Islet precursor cell (in vitro differentiated cells): ENCODE measurements at regions not wholly inside any gene's neighbourhood (a gene's known extent, or its start where the extent isn't known, plus 50 kb on each side); places are given as distances from the start of the nearest gene placed in this dataset.

Experiments
- DNase-seq: peaks from one replicate; pipeline ENCODE4 v3.0.0-alpha.2; 2018

DNA sequence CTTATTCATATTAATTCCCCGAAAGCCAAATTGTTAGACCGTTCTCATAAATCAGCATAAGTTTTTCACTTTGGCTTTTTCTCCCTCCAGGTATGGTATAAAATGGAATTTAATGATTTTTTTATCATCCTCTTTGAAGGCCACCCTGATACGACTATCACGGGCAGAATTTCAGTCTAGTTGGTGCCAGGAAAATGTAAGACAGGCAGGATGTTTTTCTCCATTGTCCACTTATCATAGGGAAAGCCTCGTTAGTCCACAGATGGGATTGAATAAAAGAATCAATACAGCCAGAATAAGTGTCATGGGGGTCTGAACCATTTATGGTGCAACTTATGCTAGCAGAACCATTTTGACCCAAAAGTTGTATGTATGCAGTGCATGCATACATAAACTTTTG, 566.0 kb upstream of the ARGLU1 start:
- DNase-seq = no peak

DNA sequence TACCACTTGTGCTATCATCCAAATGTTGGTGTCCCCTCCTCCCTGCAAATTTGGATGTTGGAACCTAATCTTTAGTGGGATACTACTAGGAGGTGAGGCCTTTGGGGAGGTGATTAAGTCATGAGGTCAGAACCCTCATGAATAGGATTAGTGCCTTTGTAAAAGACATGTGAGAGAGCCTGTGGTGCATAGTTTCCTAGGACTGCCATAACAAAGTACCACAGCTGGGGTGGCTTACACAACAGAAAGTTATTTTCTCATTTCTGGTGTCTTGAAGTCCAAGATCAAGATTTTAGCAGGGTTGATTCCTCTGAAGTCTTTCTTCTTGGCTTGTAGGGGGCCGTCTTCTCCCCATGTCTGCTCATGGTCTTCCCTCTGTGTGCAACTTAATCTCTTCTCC, 562.6 kb upstream of the ARGLU1 start:
- no peak for DNase-seq

DNA sequence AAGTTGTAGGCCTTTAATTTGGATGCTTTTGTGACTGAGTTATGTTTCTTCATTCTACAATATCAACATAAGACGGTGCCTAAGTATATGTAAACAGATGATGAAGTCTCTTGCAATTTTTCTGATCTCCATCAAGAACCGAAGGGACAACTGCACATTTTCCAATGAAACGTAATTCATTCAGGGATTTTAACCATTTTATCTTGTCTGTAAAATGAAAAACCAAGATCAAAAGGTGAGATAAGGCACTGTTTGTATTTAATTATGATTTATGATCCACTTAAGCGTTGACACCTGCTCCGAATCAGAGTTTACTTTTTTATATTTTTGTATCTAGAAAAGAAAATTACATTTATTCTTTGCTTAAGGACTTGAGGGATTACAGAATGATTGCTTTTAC, 556.8 kb upstream of the ARGLU1 start:
- DNase-seq = no peak

DNA sequence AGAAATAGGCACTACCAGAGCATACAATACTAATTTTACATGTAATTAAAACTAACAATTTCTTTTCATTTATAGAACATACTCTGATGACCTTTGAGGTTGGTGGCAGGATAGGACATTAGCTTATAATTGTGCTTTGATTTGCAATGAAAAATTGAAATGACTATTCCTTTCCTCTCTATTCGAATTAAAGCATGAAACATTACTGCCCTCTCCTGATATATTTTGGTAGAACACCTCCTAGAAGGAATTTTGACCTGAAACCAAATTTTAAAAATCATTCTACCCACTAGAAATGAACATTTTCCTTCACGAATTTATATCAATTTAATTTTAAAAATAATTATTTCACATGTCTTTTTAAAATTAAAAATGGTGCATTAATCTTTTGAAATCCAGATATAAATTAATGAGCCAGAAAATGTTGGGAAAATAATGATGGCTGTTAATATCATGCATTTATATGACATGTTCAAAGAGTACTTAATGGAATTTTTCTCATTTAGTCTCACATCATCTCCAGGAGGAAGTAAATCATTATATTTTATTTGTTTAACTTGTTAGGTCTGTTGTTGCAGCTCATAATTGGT, 556.3 kb upstream of the ARGLU1 start:
- DNase-seq = no peak

DNA sequence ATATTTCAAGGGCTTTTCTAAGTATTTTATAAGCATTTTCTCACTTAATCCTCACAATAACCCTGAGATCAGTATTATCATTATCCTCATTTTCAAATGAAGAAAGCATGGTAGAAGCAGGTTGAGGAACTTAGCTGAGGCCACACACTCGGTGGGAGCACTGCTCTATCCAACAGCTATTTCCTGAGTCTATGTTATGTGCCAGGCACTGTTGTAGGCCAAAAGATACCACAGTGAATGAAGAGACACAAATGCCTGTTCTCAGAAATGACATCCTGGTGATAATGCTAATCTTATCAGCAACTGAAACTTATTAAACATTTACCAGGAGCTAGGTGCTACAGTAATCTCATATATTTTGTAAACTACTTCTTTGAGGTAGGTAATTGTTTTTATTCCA, 553.9 kb upstream of the ARGLU1 start:
- no peak for DNase-seq

DNA sequence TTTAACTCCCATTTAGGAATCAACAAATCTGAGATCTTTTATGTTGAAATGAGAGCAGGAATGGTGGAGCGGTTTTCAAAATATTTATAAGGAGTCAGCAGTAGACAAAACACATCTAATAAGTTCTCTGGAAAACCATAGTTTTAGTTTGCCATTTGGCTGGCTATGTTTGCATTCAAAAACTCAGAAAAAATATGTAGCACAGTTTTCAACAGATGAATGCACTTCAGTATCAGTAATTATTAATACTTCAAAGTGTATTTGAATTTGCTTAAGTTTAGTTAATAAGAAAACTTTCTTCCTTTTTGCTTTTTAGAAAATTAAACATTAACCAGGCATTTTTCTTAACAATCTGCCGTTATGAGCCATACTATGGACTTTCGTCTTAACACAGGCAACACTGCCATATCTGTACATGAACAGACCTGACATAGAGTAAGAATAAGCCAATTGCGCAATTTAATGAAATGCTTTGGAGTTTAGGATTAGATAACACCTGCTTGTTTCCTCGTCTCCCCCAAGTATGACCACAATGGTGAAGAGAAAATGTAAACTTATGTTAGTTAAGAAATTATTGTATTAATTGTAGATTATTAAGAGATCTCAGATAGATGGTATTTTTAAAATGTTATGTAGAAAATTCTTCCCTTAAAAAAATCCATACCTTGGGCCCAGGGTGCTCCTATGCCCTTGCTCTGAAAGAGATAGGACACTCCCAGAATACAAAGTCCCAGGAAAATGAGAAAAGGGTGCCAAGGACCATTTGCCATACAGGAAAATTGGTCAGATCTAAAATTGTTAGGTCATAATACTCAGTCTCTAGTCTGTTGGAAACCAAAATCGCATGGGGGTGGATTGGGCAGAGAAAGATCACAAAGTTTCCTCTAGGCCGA, 552.3 kb upstream of the ARGLU1 start:
- DNase-seq = no peak

DNA sequence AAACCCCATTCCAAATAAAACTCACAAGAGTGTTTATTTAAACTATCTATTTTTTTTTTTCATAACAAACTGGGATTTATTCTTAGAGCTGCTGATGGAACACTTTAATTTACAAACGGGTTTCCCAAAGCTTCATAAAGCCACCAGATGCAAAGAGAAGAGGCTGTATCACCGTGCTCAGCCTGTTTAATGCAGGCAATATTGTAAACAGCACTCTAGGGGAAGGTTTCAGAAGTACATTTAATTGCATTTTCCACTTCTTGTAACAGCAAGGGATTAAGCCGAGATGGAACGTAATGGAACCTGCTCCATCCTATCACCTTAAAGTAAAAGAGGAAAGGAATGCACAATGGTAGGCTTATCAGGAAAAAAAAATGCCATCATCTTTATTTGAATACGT, 550.6 kb upstream of the ARGLU1 start:
- DNase-seq = no peak

DNA sequence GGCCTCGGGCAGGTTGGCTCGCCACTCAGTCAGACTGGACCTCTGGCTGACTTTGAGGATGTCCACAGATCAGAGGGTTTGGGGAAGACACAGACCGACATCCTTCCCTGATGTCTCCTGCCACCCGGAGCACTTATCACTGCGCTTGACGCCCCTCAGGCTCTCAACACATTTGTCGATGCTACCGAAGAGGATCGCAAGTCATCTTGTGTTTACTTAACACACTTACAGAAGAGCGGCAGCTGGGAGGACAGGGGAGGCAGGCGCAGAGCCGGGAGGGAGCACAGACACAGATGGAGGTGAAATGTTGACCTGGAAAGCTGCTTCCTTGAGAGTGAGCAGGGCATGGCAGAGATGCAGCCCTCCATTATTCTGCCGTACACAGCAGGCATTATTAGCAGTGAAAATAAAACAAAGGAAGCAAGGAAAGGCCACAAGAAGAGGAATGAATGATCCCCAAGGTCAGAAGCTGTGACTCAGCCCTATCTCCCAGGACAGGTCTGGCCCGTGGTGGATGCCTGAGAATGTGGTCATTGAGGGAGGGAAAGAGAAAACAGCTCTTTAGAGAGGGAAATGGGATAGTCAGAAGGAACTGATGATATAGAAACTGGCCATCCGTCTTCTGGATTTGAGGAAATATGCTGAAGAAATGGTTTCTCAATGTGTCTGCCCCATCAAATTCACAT, 549.5 kb upstream of the ARGLU1 start:
- peak; percentile 72 for DNase-seq

DNA sequence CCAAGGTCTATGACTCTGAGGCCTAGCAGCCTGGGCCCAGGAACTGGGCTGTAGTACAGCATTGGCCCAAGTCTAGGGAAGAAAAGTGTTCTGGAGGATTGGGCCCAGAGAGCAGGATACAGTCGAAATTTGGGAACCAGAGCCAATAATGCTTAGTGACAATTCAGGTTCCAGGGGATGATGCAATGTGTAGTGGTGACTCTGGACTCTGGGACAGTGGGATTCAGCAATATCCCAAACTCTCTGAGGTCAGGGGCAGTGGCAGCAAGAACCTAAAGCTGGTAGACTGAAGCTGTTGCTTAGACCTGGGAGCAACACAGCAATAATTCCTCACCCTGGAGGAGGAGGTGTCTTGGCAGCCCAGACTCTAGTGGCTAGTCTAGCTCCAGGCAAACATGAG, 545.5 kb upstream of the ARGLU1 start:
- DNase-seq = no peak

DNA sequence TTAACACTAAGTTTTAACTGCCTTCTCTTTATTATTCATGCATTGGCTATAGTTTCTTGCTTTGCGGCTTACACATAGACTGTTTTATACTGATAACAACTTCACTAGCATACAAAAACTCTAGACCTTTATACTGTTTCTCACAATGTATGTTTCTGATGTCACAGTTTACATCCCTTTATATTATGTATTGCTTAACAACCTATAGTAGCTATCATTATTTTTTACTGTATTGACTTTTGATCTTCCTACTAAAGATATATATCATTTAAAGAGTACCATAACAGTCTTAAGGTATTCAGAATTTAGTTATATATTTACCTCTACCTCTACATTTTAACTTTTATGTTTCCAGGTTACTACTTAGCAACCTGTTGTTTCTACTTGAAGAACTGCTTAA, 543.3 kb upstream of the ARGLU1 start:
- DNase-seq = no peak

DNA sequence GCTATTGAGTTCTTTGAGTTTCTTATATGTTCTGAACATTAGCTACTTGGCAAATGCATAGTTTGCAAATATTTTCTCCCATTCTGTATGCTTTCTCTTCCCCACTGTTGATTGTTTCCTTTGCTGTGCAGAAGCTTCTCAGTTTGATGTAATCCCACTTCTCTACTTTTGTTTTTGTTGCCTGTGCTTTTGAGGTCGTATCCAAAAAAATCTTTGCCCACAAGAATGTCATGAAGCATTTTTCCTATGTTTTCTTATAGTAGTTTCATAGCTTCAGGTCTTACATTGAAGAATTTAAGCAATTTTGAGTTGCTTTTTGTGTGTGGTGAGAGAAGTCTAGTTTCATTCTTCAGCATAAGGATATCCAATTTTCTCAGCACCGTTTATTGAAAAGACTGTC, 536.7 kb upstream of the ARGLU1 start:
- DNase-seq = no peak

DNA sequence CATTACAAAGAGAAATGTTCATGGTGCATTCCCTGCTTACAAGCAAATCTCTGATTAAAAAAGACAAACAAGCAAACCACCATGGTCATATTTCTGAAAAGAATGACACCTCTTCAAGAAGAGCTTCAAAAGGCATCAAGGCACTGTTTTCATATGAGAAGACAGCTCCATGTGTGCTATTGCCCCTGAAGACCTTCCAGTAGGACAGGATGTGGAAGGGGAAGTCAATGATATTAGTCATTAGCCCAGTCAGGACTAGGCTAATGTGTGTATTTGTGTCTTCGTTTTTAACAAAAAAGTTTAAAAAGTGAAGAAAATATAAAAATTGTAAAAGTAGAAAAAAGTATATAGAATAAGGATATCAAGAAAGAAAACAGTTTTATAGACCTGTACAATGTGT, 534.7 kb upstream of the ARGLU1 start:
- no peak for DNase-seq

DNA sequence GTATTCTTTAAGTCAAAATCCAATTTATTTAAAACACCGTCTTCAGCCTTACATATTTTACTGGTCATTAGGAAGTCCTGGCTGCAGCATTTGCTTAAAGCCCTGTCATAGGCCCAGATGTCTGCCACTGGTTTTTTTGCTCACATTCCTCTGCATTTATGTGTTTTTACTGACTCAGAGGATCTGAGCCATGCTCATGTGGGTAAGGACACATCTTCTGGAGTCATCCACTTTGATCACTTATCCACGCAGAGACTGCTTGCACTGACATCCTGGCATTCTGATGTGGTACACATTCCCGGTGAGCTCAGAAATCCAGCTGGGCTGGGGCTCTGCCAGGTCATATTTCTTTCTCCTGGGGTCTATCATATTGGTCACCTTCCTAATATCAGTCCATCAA, 531.7 kb upstream of the ARGLU1 start:
- peak; percentile 73 for DNase-seq

DNA sequence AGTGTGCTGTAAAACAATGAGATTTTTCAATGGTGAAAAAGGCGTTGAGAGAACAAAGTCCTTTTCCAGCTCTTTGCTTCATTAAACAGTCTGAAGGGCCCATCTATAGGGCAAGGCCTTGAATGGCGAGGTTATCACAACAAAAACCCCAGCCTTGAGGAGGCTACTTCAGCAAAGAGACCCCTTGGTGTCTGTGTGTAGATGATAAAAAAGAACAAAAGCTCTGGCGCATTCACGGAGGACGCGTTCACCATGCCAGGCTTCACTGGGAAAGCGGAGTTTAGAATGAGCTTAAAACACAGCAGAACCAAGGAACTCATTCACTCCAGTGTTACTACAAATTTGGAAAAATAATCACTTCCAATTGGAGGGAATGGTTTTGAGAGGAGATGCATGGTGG, 530.0 kb upstream of the ARGLU1 start:
- no peak for DNase-seq

DNA sequence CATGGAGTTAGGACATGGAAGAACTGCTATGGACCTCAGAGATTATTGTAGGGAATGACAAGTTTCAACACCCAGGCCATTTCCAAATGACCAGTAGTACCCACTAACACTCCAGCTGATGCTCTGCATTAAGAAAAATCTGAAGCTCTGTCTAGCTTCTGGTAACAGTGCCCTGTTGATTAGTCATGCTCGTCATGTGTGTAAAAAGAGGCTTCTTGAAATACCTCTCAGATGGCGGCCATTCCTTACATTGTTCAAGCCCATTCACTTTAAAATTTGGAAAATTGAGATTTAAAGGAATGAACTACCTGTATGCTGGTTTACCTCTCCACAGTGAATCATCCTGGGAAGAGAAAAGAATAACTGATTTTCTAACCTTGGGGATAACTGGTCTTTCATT, 527.9 kb upstream of the ARGLU1 start:
- DNase-seq = no peak

DNA sequence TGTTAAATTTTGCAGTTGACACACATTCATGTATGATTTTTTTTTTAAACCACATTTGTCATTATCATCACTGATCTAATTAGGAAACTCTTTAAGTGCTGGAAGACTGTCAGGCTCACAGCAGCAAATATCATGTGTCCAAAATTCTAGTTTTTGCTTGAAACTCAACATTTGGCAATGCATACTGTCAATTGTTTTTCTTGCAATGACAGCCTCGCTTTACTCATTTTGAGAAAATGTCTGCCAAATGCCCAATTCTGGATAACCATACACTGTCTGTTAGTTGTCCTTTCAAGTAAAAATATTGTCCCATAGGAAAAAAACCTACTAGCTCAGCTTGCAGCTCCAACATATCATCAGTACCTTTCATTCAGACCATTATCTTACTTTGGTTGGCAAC, 523.9 kb upstream of the ARGLU1 start:
- DNase-seq = no peak

DNA sequence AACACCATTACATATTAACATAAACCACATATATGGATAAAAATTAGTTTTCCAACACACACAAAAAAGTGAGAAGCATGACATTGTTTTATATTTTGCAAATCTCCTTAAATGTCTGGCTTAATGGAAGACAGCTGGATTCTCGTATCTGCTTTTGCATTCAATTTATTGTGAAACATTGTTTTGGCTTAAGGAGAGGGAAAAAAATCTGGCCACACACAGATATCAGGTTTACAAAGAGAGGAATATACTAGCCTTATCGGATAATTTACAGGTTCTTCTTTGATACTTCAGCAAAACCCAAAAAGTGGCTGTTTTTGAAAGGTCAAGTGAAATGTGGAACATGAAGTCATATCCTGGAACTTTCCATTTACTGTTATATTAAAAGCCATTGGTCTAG, 523.5 kb upstream of the ARGLU1 start:
- no peak for DNase-seq

DNA sequence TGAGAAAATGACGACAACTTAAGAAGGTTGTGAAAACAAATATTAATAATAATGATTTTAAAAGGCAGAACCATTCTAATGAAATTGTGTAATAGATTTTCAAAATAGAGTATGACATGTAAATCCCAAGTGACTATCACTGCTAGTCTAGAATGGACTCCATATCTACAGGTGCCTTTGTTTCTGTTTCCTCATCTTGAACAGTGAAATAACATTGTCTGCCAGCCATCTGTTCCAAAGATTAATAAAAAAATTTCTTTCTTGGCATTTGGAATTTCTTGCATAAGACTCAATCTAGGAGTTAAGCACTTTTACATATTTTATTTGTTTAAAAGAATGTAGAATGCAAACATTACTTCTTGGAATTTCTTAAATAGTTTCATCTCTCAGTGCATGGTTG, 520.1 kb upstream of the ARGLU1 start:
- DNase-seq = no peak

DNA sequence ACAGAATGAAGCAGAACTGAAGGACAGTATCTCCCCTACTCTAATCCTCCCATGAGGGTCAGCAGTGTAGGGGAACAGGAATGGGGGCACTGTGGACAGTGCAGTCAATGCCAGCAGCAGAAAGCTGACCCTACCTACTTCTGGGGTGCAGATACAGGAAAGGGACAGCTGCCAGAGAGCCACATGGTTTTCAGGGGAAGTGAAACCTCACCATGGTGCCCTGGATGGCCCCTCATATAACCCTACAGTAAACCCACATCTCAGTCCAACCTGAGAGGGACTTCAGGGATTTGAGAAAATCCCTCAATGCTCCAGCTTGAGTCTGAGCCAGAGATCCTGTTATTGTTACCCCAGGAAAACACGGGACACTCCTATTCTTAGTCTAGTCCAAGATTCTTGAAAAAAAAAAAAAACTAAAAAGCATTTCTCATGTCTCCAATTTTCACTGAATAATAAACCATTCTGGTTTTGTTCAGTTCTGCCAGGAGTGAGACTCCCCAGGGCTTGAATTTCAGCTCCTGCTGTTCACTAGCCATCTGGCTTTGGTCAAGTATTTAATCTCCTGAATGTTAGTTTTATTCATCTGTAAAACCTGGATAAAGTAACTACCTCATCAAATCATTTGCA, 511.6 kb upstream of the ARGLU1 start:
- DNase-seq = no peak

DNA sequence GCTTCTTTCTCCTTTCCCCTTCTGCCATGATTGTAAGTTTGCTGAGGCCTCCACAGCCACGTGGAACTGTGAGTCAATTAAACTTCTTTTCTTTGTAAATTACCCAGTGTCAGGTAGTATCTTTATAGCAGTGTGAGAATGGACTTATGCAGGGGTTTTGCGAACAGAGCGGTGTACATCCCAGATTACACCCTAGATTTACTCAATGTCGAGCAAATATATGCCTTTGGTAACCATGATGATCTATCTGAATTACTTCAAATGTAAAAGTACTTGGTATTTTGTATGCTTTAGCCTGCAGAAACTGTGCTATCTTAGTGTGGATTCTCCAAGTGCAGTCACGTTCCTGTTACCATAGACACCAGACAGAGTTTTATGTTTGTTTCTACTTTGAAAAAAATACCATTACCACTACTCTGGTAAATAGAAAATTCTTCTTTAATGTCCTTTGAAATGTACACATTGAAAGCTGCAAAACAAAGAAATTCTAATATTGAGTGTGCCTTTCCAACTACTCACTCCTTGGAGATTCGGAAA, 510.4 kb upstream of the ARGLU1 start:
- no peak for DNase-seq

DNA sequence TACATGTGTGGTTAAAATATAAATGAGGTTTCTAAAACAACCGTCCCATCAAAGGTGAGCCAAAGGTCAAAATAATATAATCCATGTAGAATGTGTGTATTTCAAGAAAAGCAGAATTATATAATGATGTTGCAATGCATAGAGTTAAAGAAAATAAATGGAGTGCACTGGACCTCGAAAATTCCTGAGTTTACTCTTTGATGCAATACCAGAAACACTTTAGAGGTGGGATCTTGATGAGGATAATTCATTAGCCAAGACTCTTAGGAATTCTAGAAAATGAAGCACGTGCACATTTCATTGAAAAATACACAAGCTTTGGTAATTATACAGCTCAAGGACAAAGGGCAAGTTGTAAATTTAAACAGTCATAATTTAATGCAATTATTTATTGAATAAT, 508.9 kb upstream of the ARGLU1 start:
- no peak for DNase-seq

DNA sequence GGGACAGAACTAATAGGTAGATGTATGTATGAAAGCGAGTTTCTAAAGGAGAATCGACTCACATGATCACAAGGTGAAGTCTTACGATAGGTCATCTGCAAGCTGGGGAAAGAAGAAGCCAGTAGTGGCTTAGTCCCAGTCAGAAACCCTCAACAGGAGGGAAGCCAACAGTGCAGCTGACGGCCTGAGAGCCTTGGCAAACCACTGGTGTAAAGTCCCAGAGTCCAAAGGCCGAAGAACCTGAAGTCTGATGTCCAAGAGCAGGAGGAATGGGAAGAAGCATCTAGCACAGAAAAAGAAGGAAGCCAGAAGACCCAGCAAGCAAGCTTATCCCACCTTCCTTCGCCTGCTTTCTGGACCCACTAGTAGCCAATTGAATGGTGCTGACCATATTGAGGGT, 507.6 kb upstream of the ARGLU1 start:
- no peak for DNase-seq

DNA sequence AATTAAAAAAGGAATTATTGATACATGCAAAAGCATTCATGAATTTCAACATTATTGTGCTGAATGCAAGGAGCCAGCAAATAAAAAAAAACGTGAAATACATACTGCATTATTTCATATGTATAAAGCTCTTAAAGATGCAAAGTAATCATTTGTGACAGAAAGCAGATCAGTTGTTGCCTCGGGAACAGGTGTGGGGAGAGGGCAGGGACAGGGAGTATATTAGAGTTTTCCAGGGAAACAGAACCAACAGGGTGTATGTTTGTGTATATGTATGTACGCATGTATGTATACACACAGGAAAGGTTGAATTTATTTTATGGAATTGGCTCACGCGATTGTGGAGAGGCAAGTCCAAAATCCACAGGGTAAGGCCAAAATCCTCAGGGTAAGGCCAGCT, 502.9 kb upstream of the ARGLU1 start:
- DNase-seq = no peak
